Daoy (cell line): ENCODE measurements at regions not wholly inside any gene's neighbourhood (a gene's known extent, or its start where the extent isn't known, plus 50 kb on each side); places are given as distances from the start of the nearest gene placed in this dataset.
"Not testable (repeated sequence)": the region's sequence is repeated elsewhere in the genome, so short reads cannot be mapped to it uniquely, and the experiment has no call there.

Experiments
- DNase-seq: peaks from one replicate; pipeline ENCODE4 v3.0.0-alpha.2; 2015; ENCODE audit warnings: low read depth

- DNase-seq: no peak
Measured at GRCh38 chr6:27187231-27188060, 60.1 kb upstream of the PRSS16 start.

- DNase-seq: peak; percentile 89
Measured at GRCh38 chr6:27188061-27188884, 59.2 kb upstream of the PRSS16 start.

GRCh38 chr6:27188885-27189418 is 58.5 kb upstream of the PRSS16 start:
- DNase-seq: peak; percentile 82

GRCh38 chr6:27190126-27190525 is 57.4 kb upstream of the PRSS16 start:
- no peak for DNase-seq

GRCh38 chr6:27194453-27194852 is 53.0 kb upstream of the PRSS16 start:
- not testable (repeated sequence) for DNase-seq

- not testable (repeated sequence) for DNase-seq
Measured at GRCh38 chr6:27195547-27195946, 52.0 kb upstream of the PRSS16 start.
